ENCODE measurements at regions not wholly inside any gene's neighbourhood (a gene's known extent, or its start where the extent isn't known, plus 50 kb on each side); places are given as distances from the start of the nearest gene placed in this dataset.

DNA sequence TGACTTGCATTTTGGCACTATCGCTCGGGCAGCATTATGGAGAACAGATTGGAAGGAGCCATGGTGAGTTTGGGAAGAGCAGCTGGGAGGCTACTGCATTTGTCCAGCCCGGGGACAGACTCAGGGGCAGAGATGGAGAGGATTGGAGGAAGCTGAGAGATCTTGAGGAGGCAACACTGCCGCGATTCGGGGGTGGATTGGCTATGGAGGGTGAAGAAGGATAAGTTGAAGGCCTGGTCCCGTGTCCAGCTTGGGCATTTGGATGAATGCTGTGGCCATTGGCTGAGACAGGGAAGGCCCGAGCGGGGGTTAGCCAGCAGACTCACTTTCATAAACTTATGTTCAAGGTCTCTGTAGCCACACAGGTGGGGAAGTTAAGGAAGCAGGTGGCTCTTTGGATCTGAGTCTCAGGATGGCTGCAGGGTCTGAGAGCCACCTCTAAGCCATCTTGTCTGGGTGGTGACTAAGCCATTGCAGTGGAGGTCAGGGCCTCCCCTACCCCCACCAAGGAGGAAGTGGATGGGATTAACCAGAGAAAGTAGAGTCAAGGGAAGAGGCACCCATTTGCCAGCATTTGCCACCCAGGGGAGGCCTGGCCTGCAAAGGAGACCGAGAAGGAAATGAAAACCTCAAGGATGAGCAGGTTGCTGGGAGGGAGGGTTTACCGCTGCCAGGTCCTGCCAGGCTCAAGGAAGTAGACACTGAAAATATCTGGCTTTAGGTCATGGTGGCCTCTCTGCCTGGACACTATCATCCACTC is 144.0 kb upstream of the TLE3 start:
- TF ChIP-seq EGR1 (IDR thresholded peaks at IDR 0.05) (no peak), YY1 (IDR thresholded peaks at IDR 0.05; ENCODE audit: low read depth) (no peak), CREB1 (IDR thresholded peaks at IDR 0.05; ENCODE audit: low read depth) (no peak), EP300 (IDR thresholded peaks at IDR 0.05; ENCODE audit: borderline replicate concordance) (no peak), RAD21 (IDR thresholded peaks at IDR 0.05; ENCODE audit: low read depth) (no peak), TEAD4 (IDR thresholded peaks at IDR 0.05) (no peak), FOXM1 (IDR thresholded peaks at IDR 0.05; ENCODE audit: borderline replicate concordance, low read depth) (no peak), CEBPB (IDR thresholded peaks at IDR 0.05) (no peak), TAF1 (IDR thresholded peaks at IDR 0.05; ENCODE audit: low read depth) (no peak)
- TF ChIP-seq, protein P1, sequence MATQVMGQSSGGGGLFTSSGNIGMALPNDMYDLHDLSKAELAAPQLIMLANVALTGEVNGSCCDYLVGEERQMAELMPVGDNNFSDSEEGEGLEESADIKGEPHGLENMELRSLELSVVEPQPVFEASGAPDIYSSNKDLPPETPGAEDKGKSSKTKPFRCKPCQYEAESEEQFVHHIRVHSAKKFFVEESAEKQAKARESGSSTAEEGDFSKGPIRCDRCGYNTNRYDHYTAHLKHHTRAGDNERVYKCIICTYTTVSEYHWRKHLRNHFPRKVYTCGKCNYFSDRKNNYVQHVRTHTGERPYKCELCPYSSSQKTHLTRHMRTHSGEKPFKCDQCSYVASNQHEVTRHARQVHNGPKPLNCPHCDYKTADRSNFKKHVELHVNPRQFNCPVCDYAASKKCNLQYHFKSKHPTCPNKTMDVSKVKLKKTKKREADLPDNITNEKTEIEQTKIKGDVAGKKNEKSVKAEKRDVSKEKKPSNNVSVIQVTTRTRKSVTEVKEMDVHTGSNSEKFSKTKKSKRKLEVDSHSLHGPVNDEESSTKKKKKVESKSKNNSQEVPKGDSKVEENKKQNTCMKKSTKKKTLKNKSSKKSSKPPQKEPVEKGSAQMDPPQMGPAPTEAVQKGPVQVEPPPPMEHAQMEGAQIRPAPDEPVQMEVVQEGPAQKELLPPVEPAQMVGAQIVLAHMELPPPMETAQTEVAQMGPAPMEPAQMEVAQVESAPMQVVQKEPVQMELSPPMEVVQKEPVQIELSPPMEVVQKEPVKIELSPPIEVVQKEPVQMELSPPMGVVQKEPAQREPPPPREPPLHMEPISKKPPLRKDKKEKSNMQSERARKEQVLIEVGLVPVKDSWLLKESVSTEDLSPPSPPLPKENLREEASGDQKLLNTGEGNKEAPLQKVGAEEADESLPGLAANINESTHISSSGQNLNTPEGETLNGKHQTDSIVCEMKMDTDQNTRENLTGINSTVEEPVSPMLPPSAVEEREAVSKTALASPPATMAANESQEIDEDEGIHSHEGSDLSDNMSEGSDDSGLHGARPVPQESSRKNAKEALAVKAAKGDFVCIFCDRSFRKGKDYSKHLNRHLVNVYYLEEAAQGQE (IDR thresholded peaks at IDR 0.05; ENCODE audit: low read depth), result no peak
- TF ChIP-seq, protein P2, sequence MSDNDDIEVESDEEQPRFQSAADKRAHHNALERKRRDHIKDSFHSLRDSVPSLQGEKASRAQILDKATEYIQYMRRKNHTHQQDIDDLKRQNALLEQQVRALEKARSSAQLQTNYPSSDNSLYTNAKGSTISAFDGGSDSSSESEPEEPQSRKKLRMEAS (IDR thresholded peaks at IDR 0.05), result no peak
- TF ChIP-seq, protein P3, sequence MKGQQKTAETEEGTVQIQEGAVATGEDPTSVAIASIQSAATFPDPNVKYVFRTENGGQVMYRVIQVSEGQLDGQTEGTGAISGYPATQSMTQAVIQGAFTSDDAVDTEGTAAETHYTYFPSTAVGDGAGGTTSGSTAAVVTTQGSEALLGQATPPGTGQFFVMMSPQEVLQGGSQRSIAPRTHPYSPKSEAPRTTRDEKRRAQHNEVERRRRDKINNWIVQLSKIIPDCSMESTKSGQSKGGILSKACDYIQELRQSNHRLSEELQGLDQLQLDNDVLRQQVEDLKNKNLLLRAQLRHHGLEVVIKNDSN (IDR thresholded peaks at IDR 0.05), result no peak

Measured in Ishikawa (cell line).